ENCODE measurements at regions not wholly inside any gene's neighbourhood (a gene's known extent, or its start where the extent isn't known, plus 50 kb on each side); places are given as distances from the start of the nearest gene placed in this dataset.
"Not testable (repeated sequence)": the region's sequence is repeated elsewhere in the genome, so short reads cannot be mapped to it uniquely, and the experiment has no call there.

GRCh38 chr5:91639744-91640143, 256.6 kb upstream of the ARRDC3 start:
- no peak for DNase-seq

- no peak for DNase-seq
Observed at GRCh38 chr5:91638010-91638409, 254.9 kb upstream of the ARRDC3 start.

GRCh38 chr5:91635950-91636734, 253.0 kb upstream of the ARRDC3 start:
- DNase-seq: peak in 1 of 2 experiments; percentile 6

GRCh38 chr5:91632871-91633270, 249.8 kb upstream of the ARRDC3 start:
- DNase-seq: peak; percentile 78 to 88

- no peak for DNase-seq
Observed at GRCh38 chr5:91611746-91612145, 228.6 kb upstream of the ARRDC3 start.

GRCh38 chr5:91607675-91608074, 224.6 kb upstream of the ARRDC3 start:
- no peak for DNase-seq

- no peak for DNase-seq
Observed at GRCh38 chr5:91599863-91600262, 216.7 kb upstream of the ARRDC3 start.

GRCh38 chr5:91598216-91598615, 215.1 kb upstream of the ARRDC3 start:
- DNase-seq: peak; percentile 2 to 9

- no peak for DNase-seq
Observed at GRCh38 chr5:91595424-91595823, 212.3 kb upstream of the ARRDC3 start.

GRCh38 chr5:91591076-91591475, 208.0 kb upstream of the ARRDC3 start:
- DNase-seq: no peak

- no peak for DNase-seq
Observed at GRCh38 chr5:91586232-91586631, 203.1 kb upstream of the ARRDC3 start.

- no peak for DNase-seq
Observed at GRCh38 chr5:91584352-91584751, 201.2 kb upstream of the ARRDC3 start.

GRCh38 chr5:91566012-91566411, 182.9 kb upstream of the ARRDC3 start:
- not testable (repeated sequence) for DNase-seq

- no peak for DNase-seq
Observed at GRCh38 chr5:91562922-91563321, 179.8 kb upstream of the ARRDC3 start.

- no peak for DNase-seq
Observed at GRCh38 chr5:91541696-91542095, 158.6 kb upstream of the ARRDC3 start.

- DNase-seq: no peak
Observed at GRCh38 chr5:91538179-91538578, 155.1 kb upstream of the ARRDC3 start.

GRCh38 chr5:91535499-91535898, 152.4 kb upstream of the ARRDC3 start:
- no peak for DNase-seq

- no peak for DNase-seq
Observed at GRCh38 chr5:91534332-91534731, 151.2 kb upstream of the ARRDC3 start.

- DNase-seq: no peak
Observed at GRCh38 chr5:91532779-91533178, 149.7 kb upstream of the ARRDC3 start.

- DNase-seq: no peak
Observed at GRCh38 chr5:91532281-91532680, 149.2 kb upstream of the ARRDC3 start.

- no peak for DNase-seq
Observed at GRCh38 chr5:91528831-91529230, 145.7 kb upstream of the ARRDC3 start.

- DNase-seq: no peak
Observed at GRCh38 chr5:91521785-91522184, 138.7 kb upstream of the ARRDC3 start.

GRCh38 chr5:91521334-91521733, 138.2 kb upstream of the ARRDC3 start:
- DNase-seq: no peak

- no peak for DNase-seq
Observed at GRCh38 chr5:91514400-91514799, 131.3 kb upstream of the ARRDC3 start.

- no peak for DNase-seq
Observed at GRCh38 chr5:91503321-91503720, 120.2 kb upstream of the ARRDC3 start.
